GM23248 (cell line): ENCODE measurements at regions not wholly inside any gene's neighbourhood (a gene's known extent, or its start where the extent isn't known, plus 50 kb on each side); places are given as distances from the start of the nearest gene placed in this dataset.

Experiments
- DNase-seq: peaks from one replicate; pipeline ENCODE4 v3.0.0-alpha.2; 2015
- H2AFZ ChIP-seq: fragments of 200-600 bp; sonication (generic); 2 replicates; pipeline ENCODE4 v1.6.1; 2016; ENCODE audit warnings: antibody characterized with exemption
- H3F3A ChIP-seq: fragments of 200-600 bp; sonication (generic); 2 replicates; pipeline ENCODE4 v1.6.1; 2016; ENCODE audit warnings: mild to moderate bottlenecking, antibody characterized with exemption, mixed run types; ENCODE audit not compliant: insufficient read depth
- H3K27ac ChIP-seq: fragments of 200-600 bp; sonication (generic); 2 replicates; pipeline ENCODE4 v1.5.1; 2016; ENCODE audit warnings: mild to moderate bottlenecking
- H3K27me3 ChIP-seq: fragments of 200-600 bp; sonication (generic); replicated peaks from 2 replicates; pipeline ENCODE4 v1.6.1; 2016; ENCODE audit warnings: mild to moderate bottlenecking; ENCODE audit not compliant: insufficient read depth
- H3K36me3 ChIP-seq: fragments of 200-600 bp; sonication (generic); 2 replicates; pipeline ENCODE4 v1.6.1; 2016; ENCODE audit warnings: low read depth, mild to moderate bottlenecking
- H3K4me1 ChIP-seq: fragments of 200-600 bp; sonication (generic); 2 replicates; pipeline ENCODE4 v1.6.1; 2016; ENCODE audit warnings: mild to moderate bottlenecking; ENCODE audit not compliant: insufficient read depth
- H3K4me2 ChIP-seq: fragments of 200-600 bp; sonication (generic); one replicate; pipeline ENCODE4 v1.6.1; 2016; ENCODE audit warnings: mild to moderate bottlenecking; ENCODE audit not compliant: unreplicated experiment
- H3K4me3 ChIP-seq: fragments of 200-600 bp; sonication (generic); 2 replicates; pipeline ENCODE4 v1.5.1; 2016; ENCODE audit warnings: mild to moderate bottlenecking
- H3K79me2 ChIP-seq: fragments of 200-600 bp; sonication (generic); 2 replicates; pipeline ENCODE4 v1.6.1; 2016; ENCODE audit warnings: mild to moderate bottlenecking; ENCODE audit not compliant: insufficient read depth
- H3K9ac ChIP-seq: fragments of 200-600 bp; sonication (generic); 2 replicates; pipeline ENCODE4 v1.6.1; 2016; ENCODE audit warnings: mild to moderate bottlenecking
- H3K9me2 ChIP-seq: fragments of 200-600 bp; sonication (generic); 2 replicates; pipeline ENCODE4 v1.6.1; 2016; ENCODE audit warnings: mixed run types, mild to moderate bottlenecking, moderate library complexity; ENCODE audit not compliant: insufficient read depth
- H3K9me3 ChIP-seq: fragments of 200-600 bp; sonication (generic); one replicate; pipeline ENCODE4 v1.6.1; 2017; ENCODE audit warnings: low read depth
- H4K20me1 ChIP-seq: fragments of 200-600 bp; sonication (generic); 2 replicates; pipeline ENCODE4 v1.6.0; 2016; ENCODE audit not compliant: insufficient read depth
- EZH2 ChIP-seq: fragments of 200-600 bp; sonication (generic); IDR thresholded peaks from 2 replicates; pipeline ENCODE4 v1.6.1; 2018; ENCODE audit warnings: antibody characterized with exemption, mild to moderate bottlenecking; ENCODE audit not compliant: insufficient read depth, poor library complexity, severe bottlenecking
- EZH2phosphoT487 ChIP-seq: fragments of 200-600 bp; sonication (generic); IDR thresholded peaks from 2 replicates; pipeline ENCODE4 v1.6.1; 2018; ENCODE audit warnings: antibody characterized with exemption, moderate library complexity, mild to moderate bottlenecking, low read depth; ENCODE audit not compliant: insufficient read depth
- WGBS, 2 experiments: methylation state at CpG; one replicate each; pipeline ENCODE4 v1.1.6; 2015 to 2017; ENCODE audit warnings: low lambda C conversion rate in 2 of 2, low coverage in 1 of 2; ENCODE audit errors: missing lambda C conversion rate in 2 of 2; 5-methylcytosine and 5-hydroxymethylcytosine counted together
- in situ Hi-C: fragments of 300-500 bp; cut with MboI; formaldehyde crosslinking; loops from 2 replicates; pipeline ENCODE4 v1.15.0; 2020

GRCh38 chr3:167928381-167928780, 167.3 kb downstream of the GOLIM4 start:
- 63 to 66% methylated on average over 4 of the region's 4 CpGs for WGBS, 2 experiments
- no peaks in the 10 kb centered on the region for H3K4me1 ChIP-seq

DNA sequence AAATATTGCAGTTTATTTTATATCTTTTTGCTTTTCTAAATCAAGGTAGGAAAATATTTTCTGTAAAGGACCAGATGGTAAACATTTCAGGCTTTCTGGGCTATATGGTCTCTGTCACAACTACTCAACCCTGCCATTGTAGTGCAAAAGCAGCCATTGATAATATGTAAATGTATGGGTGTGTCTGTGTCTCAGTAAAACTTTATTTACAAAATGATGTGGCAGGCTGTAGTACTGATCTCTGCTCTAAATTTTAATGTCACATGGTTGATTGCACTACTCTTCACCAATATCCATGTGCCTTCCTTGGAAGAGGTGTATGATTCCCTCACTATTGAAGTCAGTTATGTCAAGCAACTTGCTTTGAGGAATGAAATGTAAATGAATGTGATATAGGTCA, 175.0 kb downstream of the GOLIM4 start:
- Histone ChIP-seq H3K4me3 (no peak overlapping the region), H3K79me2 (no peaks in the 10 kb centered on the region), H3K9me3 (no peaks in the 10 kb centered on the region), H3K27me3 (peaks cover 9% of the 10 kb centered on the region; the same call in 1 of the 2 replicates), H3K27ac (no peak overlapping the region), H3K36me3 (no peaks in the 10 kb centered on the region), H3F3A (no peaks in the 10 kb centered on the region), H2AFZ (no peak overlapping the region), H3K4me2 (no peak overlapping the region), H3K4me1 (no peaks in the 10 kb centered on the region), H3K9me2 (no peaks in the 10 kb centered on the region), H4K20me1 (no peaks in the 10 kb centered on the region), H3K9ac (no peak overlapping the region)
- in situ Hi-C loops, result no loop called here
- no peak for DNase-seq
- no peak for TF ChIP-seq EZH2
- TF ChIP-seq EZH2phosphoT487, result no peak

More at GRCh38 chr3:167928381-167928780, 167.3 kb downstream of the GOLIM4 start:
- H3K27me3 ChIP-seq, result peaks cover 13% of the 10 kb centered on the region
- H3K36me3 ChIP-seq, result no peaks in the 10 kb centered on the region
- H2AFZ ChIP-seq, result no peak overlapping the region
- no peak overlapping the region for H3K9ac ChIP-seq
- H3K79me2 ChIP-seq, result no peaks in the 10 kb centered on the region
- no peaks in the 10 kb centered on the region for H4K20me1 ChIP-seq
- H3K4me3 ChIP-seq, result no peak overlapping the region
- no peaks in the 10 kb centered on the region for H3F3A ChIP-seq
- H3K4me2 ChIP-seq, result no peak overlapping the region
- no peak for DNase-seq
- in situ Hi-C loops, result no loop called here
- H3K9me3 ChIP-seq, result no peaks in the 10 kb centered on the region
- H3K27ac ChIP-seq, result no peak overlapping the region
- H3K9me2 ChIP-seq, result no peaks in the 10 kb centered on the region
- no peak for TF ChIP-seq EZH2phosphoT487
- no peak for TF ChIP-seq EZH2

GRCh38 chr3:167919590-167919989, 176.1 kb downstream of the GOLIM4 start:
- WGBS, 2 experiments, result 82 to 93% methylated on average over 1 of the region's 1 CpG
- Histone ChIP-seq H3K4me3 (no peak overlapping the region), H3K79me2 (no peaks in the 10 kb centered on the region), H2AFZ (no peak overlapping the region), H3K27ac (no peak overlapping the region), H3K9me3 (no peaks in the 10 kb centered on the region), H3K4me1 (no peaks in the 10 kb centered on the region), H3K9me2 (no peaks in the 10 kb centered on the region), H3F3A (no peaks in the 10 kb centered on the region), H3K27me3 (peaks cover 9% of the 10 kb centered on the region; the same call in 1 of the 2 replicates), H4K20me1 (no peaks in the 10 kb centered on the region), H3K4me2 (no peak overlapping the region), H3K9ac (no peak overlapping the region), H3K36me3 (no peaks in the 10 kb centered on the region)
- in situ Hi-C loops, result no loop called here
- DNase-seq, result no peak
- no peak for TF ChIP-seq EZH2phosphoT487
- no peak for TF ChIP-seq EZH2

GRCh38 chr3:167918686-167919085, 177.0 kb downstream of the GOLIM4 start:
- no peaks in the 10 kb centered on the region for H3K4me1 ChIP-seq
- H3K4me3 ChIP-seq, result no peak overlapping the region
- no peak overlapping the region for H3K4me2 ChIP-seq
- 39 to 44% methylated on average over 2 of the region's 2 CpGs for WGBS, 2 experiments
- no peaks in the 10 kb centered on the region for H3K9me2 ChIP-seq
- H3K36me3 ChIP-seq, result no peaks in the 10 kb centered on the region
- no peak overlapping the region for H2AFZ ChIP-seq
- H3K9me3 ChIP-seq, result no peaks in the 10 kb centered on the region
- no peaks in the 10 kb centered on the region for H4K20me1 ChIP-seq
- peaks cover 9% of the 10 kb centered on the region; the same call in 1 of the 2 replicates for H3K27me3 ChIP-seq
- no peaks in the 10 kb centered on the region for H3K79me2 ChIP-seq
- H3K27ac ChIP-seq, result no peak overlapping the region
- in situ Hi-C loops, result no loop called here
- TF ChIP-seq EZH2 (no peak), EZH2phosphoT487 (no peak)
- no peaks in the 10 kb centered on the region for H3F3A ChIP-seq
- no peak for DNase-seq
- H3K9ac ChIP-seq, result no peak overlapping the region

- no peaks in the 10 kb centered on the region for H3K9me2 ChIP-seq
- H4K20me1 ChIP-seq, result no peaks in the 10 kb centered on the region
- H3K9me3 ChIP-seq, result no peaks in the 10 kb centered on the region
- 75 to 80% methylated on average over 4 of the region's 4 CpGs for WGBS, 2 experiments
- H3K36me3 ChIP-seq, result no peaks in the 10 kb centered on the region
- peaks cover 9% of the 10 kb centered on the region; the same call in 1 of the 2 replicates for H3K27me3 ChIP-seq
- no peak overlapping the region for H3K9ac ChIP-seq
- in situ Hi-C loops, result no loop called here
- DNase-seq, result no peak
- TF ChIP-seq EZH2, result no peak
- TF ChIP-seq EZH2phosphoT487, result no peak
- no peak overlapping the region for H3K4me2 ChIP-seq
- H3K79me2 ChIP-seq, result no peaks in the 10 kb centered on the region
- H3K27ac ChIP-seq, result no peak overlapping the region
- peaks cover 5% of the 10 kb centered on the region for H3K4me1 ChIP-seq
- H2AFZ ChIP-seq, result no peak overlapping the region
- no peak overlapping the region for H3K4me3 ChIP-seq
- H3F3A ChIP-seq, result peaks cover 6% of the 10 kb centered on the region; the same call in 1 of the 2 replicates
Measured at GRCh38 chr3:167918008-167918596, 177.6 kb downstream of the GOLIM4 start.
